GM21825 (cell line): ENCODE measurements at regions not wholly inside any gene's neighbourhood (a gene's known extent, or its start where the extent isn't known, plus 50 kb on each side); places are given as distances from the start of the nearest gene placed in this dataset.

ENCODE experiments used
- ATAC-seq: cut with Tn5 transposase; IDR thresholded peaks from one replicate; pipeline ENCODE4 v1.9.1; 2021; ENCODE audit warnings: mild to moderate bottlenecking, moderate library complexity; ENCODE audit not compliant: unreplicated experiment

- no peak for ATAC-seq
Measured at GRCh38 chr9:36728651-36729520, 156.2 kb downstream of the MELK start.

DNA sequence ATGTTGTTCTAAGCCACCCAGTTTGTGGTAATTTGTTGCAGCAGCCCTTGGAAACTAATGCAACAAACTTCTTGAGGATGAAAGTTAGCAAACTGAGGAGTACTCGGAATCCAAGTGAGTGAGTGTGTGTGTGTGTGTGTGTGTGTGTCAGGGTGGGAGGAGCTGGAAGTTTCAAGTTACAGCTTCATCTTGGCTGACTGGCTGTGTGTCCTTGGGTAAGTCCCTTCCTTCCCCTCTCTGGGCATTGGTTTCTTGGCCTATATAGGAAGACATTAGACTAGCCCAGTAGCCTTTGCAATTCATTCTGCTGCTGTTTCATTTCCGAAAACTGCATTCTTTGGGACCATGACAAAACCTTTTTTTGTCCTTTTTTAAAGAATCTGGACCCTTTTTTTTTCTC is 157.2 kb downstream of the MELK start:
- no peak for ATAC-seq

DNA sequence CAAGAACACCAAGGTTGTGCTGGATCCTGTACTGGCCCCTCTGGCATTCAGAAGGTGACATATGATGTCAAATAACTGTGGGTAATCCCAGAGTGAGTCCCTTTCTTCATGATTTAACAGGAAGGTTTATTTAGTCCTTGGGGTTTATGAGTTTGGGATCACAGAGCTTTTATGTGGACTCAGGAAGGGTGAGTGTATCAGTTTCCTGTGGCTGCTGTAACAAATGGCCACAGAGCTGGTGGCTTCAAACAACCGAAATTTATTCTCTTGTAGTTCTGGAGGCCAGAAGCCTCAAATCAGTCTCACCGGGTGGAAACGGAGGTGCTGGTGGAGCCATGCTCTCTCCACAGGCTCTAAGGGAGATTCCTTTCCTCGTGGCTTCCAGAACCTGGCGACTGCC is 157.7 kb downstream of the MELK start:
- no peak for ATAC-seq

DNA sequence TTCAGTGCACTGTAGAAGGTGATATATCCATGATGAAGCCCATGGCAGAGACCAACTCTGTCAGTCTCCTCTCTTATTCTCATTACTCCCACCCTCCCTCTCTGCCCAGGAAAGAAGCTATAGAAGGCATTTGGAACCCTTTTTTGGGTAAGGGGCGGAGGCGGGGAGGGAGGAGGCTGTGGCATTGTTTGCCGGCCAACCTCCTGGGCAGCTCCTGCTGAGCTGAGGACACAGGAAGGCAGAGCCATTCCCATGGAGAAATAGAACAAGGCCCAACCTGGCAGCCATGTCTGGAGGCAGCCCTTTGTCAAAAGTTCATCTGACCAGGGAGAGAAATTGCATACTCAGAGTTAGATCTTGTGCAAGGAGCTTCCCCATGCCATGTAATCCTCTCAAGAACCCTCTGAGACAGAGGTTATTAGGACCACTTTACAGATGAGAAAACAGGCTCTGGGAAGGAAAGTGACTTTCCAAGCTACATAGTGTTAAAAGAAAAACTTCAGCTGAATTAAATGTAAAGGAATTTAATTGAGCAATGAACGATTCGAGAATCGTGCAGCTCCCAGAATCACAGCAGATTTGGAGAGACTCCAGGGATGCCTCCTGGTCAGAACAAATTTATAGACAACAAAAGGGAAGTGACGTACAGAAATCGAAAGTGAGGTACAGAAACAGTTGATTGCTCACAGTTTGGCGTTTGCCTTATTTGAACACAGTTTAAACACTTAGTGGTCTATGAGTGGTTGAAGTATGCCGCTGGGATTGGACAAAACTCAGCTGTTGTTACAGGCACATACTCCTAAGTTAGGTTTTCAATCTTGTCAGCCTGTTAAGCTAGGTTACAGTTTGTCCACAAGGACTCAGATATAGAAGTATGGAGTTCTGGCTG is 158.6 kb downstream of the MELK start:
- no peak for ATAC-seq

- no peak for ATAC-seq
Measured at GRCh38 chr9:36734737-36735136, 162.0 kb downstream of the MELK start.

DNA sequence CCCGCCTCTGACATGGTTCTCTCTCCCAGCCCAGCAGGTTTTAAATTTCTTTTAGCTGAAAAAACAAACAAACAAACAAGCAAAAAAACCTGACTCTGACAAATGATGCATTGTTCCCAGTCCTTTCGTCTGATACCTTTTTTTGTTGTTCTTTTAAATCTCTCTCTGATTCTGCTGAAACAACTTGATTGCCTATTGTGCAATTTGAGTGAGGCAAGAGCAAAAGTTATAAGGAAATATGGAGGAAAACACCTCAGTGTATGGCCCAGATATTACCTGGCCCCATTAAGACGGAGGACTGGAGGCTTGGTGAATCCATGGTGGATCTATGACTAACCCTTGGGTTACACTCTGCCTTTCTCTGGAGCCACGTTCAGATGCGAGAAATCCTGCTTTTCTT is 164.0 kb downstream of the MELK start:
- no peak for ATAC-seq

GRCh38 chr9:36738318-36738976 is 165.8 kb downstream of the MELK start:
- ATAC-seq: no peak

GRCh38 chr9:36739373-36740116 is 166.8 kb downstream of the MELK start:
- no peak for ATAC-seq

DNA sequence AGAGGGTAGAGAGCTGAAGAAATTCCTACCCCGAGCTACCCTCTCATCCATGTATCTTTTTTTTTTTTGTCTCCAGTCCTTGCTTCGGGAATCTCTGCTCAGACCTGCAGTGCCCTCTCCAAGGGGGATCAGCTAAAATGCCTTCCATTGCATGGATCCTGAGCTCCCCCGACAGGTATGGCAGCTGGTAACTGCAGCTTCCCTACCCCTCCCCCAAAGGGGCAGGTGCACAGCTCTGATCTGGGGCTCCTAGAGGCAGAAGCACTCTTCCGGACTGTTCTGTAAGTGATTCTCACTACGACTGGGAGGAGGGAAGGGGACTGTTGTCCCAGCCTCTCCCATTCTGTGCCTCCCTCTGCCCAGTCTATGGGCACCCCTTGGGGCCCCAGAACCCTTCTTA is 169.6 kb downstream of the MELK start:
- no peak for ATAC-seq

- no peak for ATAC-seq
Measured at GRCh38 chr9:36744678-36745077, 172.0 kb downstream of the MELK start.

GRCh38 chr9:36745977-36746376 is 173.3 kb downstream of the MELK start:
- no peak for ATAC-seq

DNA sequence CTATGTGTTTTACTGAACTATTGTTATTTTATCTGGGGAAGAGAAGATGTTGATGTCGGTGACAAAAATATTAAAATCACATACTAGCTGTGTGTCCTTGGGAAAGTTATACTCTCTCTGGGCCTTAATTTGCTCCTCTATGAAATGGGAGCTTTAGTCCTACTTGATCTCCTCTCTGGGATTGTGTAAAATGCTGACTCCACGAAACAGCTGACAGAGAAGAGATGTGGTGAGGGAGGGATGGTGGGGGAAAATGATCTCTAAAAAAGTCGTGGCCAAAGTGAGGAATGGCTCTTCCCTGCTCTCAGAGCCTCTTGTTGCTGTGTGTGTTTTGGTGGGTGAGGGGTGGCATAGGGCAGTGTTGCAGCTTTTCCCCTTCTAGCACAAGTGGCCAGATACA is 173.7 kb downstream of the MELK start:
- ATAC-seq: no peak

GRCh38 chr9:36748322-36748899 is 175.7 kb downstream of the MELK start:
- no peak for ATAC-seq

GRCh38 chr9:36749461-36749860 is 176.8 kb downstream of the MELK start:
- no peak for ATAC-seq

DNA sequence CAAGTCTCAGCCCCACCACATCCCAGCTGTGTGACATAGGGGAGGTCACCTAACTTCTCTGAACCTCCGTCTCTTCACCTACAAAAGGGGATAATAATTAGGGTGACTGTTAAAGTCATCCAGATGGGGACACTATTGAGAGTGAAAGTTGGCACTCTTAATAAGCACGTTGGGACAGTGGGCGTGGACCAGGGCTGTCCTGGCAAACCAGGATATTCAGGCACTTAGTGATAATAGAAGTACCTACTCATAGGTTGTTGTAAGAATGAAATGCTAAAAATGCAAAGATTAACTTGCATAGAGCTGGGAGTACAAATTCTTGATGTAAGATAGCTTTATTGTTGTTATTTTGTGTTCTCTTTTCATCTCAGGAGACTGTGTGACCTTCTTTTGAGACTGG is 177.9 kb downstream of the MELK start:
- no peak for ATAC-seq

- no peak for ATAC-seq
Measured at GRCh38 chr9:36755019-36755418, 182.3 kb downstream of the MELK start.

GRCh38 chr9:36759141-36759540 is 186.4 kb downstream of the MELK start:
- no peak for ATAC-seq

DNA sequence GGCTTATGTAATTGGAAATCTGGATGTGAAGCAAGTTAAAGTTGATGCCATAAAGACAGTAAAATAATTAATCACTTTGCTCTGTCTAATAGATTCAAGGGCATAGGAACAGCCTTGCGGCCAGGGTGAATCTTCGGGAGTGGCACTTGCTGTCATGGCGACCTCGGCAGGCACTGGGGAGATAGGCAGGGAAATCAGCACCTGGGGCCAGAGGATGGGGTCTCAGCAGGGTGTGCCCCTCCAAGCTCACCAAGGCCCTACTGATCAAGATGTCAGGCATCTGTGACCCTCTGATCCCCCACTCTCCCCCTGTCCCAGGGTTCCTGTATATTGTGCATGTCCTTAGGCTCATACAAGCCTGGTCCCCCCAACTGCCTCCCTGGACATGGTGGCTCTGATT is 187.3 kb downstream of the MELK start:
- no peak for ATAC-seq

- ATAC-seq: no peak
Measured at GRCh38 chr9:36760667-36761420, 188.1 kb downstream of the MELK start.

- no peak for ATAC-seq
Measured at GRCh38 chr9:36762958-36763357, 190.3 kb downstream of the MELK start.
